GM12875 (cell line): ENCODE measurements at regions not wholly inside any gene's neighbourhood (a gene's known extent, or its start where the extent isn't known, plus 50 kb on each side); places are given as distances from the start of the nearest gene placed in this dataset.

Experiments used
- H3K4me3 ChIP-seq: one replicate; pipeline ENCODE4 v1.5.1; 2011; ENCODE audit warnings: low read depth, low read length, control low read depth
- TF ChIP-seq, protein P1 (sequence below): IDR thresholded peaks from 2 replicates; pipeline ENCODE4 v1.5.1; 2011; ENCODE audit warnings: low read depth, mild to moderate bottlenecking, control low read depth, inconsistent platforms, low read length, moderate library complexity, borderline replicate concordance; ENCODE audit not compliant: insufficient read depth

DNA sequence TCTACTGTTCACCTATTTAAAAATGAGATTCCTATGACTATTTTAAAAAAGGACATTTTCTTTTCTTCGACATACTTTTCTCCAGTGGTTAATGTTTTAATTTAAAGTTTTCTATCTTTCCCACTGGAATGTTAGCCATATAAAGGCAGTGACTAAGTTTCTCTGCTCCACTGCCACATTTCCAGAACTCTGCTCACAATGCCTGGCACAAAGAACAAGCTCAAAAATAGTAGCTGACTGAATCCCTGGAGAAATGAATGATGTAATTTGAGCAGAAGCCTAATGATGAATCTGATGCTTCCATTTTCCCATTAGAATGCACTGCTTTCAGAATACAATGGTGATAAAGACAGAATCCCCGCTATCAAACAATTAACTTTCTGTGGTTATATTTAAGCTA, 817.8 kb downstream of the MTRR start:
- TF ChIP-seq, protein P1, sequence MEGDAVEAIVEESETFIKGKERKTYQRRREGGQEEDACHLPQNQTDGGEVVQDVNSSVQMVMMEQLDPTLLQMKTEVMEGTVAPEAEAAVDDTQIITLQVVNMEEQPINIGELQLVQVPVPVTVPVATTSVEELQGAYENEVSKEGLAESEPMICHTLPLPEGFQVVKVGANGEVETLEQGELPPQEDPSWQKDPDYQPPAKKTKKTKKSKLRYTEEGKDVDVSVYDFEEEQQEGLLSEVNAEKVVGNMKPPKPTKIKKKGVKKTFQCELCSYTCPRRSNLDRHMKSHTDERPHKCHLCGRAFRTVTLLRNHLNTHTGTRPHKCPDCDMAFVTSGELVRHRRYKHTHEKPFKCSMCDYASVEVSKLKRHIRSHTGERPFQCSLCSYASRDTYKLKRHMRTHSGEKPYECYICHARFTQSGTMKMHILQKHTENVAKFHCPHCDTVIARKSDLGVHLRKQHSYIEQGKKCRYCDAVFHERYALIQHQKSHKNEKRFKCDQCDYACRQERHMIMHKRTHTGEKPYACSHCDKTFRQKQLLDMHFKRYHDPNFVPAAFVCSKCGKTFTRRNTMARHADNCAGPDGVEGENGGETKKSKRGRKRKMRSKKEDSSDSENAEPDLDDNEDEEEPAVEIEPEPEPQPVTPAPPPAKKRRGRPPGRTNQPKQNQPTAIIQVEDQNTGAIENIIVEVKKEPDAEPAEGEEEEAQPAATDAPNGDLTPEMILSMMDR, result no peak
- no peak overlapping the region for H3K4me3 ChIP-seq

DNA sequence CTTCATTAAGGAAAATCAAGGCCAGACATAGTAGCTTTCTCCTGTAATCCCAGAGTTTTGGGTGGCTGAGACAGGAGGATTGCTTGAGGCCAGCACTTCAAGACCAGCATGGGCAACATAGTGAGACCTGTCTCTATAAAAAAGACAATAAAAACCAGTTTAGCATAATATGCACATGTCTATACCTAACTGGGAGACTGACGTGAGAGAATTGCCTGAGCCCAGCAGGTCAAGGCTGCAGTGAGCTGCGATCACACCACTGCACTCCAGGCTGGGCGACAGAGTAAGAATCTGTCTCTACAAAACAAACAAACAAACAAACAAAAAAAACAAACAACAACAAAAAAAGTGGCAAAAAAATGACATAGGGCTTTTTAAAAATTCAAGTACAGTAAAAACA, 820.8 kb downstream of the MTRR start:
- TF ChIP-seq, protein P1, result no peak
- H3K4me3 ChIP-seq, result no peak overlapping the region

DNA sequence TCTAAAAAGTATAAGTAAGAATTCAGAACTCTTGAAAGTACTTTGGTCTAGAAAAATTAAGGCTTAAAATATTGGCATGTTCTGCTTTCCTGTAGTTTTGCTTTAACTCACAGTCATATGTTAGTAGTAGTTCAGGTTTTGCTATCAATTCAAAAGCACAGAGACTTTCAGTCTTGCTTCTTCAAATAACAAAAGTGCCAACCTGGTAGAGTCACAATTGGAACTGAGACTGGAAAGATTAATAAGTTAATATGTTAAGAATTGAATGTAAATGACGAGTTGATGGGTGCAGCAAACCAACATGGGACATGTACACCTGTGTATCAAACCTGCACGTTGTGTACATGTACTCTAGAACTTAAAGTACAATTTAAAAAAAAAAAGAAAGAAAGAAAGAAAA, 822.3 kb downstream of the MTRR start:
- TF ChIP-seq, protein P1, result no peak
- no peak overlapping the region for H3K4me3 ChIP-seq

DNA sequence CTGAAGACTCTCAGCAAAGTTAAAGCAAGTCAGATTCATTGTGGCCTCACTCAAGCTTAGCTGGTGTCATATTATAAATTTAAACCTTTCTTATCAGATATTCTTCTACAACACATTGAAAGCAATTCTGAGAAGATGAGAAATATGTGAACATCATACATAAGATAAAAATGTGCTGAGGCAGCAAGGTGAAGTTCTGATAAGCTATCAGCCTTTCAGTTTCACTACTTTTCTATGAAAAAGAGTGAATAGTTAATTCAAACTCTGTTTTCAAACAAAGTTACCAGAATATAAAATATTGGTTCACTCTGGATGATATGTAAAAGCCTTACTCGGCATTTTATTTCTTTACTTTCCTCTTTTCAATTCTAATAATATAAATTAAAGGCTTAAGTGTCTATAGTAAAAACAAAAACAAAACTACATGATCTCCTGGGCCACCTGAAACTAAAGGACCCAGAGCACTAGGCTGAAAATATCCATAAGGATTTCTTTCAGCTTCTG, 824.4 kb downstream of the MTRR start:
- TF ChIP-seq, protein P1, result no peak
- H3K4me3 ChIP-seq, result no peak overlapping the region

DNA sequence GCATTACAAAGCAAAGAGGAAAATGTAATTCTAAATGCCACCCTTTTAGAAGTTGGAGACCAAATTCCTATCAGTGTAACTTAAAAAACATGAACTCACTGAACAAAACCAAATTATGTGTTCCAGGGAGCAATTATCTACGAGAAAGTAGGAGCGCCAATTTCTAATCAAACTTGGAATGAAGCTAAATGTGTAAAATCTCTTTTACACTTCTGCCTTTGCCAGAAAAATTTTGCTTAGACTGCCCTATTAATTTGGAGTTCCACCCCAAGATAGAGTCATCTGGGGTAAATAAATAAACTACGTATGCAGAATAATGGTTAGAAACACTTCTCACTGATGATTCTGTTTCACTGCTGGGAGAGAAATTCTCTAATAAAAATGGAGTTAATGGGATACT, 825.6 kb downstream of the MTRR start:
- TF ChIP-seq, protein P1, result no peak
- no peak overlapping the region for H3K4me3 ChIP-seq

DNA sequence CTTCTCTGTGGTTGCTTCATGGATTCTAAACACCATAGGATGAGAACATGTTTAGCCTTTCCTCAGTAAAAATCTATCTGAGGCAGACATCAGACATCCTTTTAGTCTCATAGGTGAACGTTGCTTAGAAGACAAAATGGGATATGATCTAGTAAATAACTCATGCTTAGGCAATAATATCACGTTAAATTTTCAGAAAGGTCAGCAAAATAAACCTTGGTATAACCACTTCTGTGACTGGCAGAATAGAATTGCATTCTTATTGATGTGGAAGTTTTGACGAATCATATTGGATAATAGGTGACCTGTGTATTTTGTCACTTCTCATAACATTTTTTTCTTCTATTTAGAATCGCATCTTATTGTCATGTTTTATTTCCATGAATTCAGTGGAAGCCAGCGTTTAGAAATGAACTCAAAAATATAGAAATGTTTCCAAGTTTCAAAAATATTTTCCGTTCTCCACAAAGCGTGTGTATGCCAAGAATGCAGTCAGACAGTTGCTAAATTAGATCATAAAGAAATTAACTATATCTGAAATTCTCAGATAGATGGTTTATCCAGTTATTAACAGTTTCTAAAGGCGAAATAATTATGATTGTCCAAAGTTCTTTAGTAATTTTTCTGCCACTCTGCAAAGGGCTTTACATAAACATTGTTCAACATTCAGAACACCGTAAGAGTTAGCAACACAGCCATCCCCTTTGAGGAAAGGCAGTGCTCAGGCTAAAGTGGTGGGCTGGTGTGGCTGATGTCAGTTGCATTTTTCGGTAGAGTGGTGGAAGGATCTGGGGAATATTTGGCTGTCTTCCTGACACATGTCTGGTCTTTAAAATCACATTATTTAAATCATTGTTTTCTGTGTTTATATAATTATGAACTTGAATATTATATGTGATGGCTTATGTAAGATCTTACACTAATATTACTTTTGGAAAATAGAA, 827.2 kb downstream of the MTRR start:
- H3K4me3 ChIP-seq, result no peak overlapping the region

More for the DNA sequence above, 827.2 kb downstream of the MTRR start:
- TF ChIP-seq, protein P1, result no peak
